ENCODE measurements at regions not wholly inside any gene's neighbourhood (a gene's known extent, or its start where the extent isn't known, plus 50 kb on each side); places are given as distances from the start of the nearest gene placed in this dataset.

DNA sequence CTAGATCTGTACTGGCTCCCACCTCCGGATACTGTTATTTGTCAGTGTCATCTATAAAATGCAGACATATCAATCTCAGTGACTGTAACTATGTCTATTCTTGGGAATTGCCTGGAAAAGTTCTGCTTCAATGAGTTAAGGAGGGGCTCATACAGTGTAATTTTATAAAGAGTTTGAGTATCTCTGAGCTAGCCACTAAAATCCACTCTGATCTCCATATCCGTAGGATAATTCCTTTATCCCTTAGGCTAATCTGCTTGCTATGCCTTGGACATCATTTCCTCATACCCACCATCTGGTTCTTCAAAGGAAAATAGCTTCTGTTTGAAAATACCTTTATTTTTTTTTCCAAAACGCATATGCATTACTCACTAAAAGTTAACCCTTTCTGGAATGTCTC, 863.2 kb downstream of the SUCLG1 start:
- no peak for FAIRE-seq

DNA sequence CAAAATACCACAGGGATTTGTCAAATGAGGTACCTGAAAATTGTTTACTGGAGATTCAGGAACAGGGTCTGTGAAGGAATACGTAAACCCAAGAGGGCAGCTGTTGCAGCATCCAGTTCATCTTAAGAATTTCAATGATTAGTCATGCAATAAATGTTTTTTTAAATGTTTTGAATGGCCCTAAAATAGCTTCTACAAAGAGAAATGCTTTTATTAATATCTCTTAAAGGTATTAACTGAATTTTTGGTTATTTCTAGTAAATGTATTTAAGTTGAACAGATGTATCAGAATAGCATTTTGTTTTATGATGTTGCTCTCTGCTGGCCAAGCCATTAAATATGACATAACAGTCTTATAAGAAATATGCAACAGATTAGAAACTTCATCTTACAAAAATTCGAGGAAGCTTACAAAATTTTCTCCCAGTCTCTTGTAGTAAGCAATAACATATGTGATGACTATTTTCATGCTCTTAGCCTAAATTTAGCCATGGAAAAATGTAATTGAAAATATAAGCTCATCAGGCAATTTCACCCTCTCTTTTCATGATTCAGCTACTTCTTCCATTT, 863.9 kb downstream of the SUCLG1 start:
- no peak for FAIRE-seq

DNA sequence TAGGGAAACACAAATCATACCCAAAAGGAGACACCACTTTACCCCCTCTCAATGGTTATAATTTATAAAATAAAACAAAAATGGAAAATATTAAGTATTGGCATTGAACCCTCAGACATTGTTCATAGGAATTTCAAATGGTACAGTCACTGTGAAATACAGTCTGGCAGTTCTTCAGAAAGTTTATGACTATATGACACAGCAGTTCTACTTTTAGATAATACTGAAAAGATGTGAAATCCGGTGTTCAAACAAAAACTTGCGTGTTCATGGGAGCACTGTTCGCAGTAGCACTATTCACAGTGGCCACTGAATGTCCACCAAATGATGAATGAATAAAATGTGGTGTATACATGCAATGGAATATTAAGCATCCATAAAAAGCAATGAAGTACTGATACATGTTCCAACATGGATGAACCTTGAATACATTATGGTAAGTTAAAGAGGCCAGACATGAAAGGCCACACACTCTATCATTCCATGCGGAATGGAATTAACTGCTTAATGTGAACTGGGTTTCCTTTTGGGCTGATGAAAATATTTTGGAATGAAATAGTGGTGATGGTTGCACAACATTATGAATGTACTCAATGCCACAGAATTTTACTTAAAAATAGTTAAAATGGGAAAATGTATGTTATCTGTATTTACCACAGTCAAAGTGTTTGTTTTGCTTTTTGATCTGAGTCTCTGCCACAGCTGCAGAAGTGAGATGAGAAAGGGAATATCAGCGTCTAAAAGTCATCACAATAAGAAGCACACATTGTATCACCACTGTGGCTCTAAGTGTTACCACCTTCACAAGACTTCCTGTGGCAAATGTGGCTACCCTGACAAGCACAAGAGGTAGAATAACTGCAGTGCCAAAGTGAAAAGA, 864.6 kb downstream of the SUCLG1 start:
- FAIRE-seq: no peak

DNA sequence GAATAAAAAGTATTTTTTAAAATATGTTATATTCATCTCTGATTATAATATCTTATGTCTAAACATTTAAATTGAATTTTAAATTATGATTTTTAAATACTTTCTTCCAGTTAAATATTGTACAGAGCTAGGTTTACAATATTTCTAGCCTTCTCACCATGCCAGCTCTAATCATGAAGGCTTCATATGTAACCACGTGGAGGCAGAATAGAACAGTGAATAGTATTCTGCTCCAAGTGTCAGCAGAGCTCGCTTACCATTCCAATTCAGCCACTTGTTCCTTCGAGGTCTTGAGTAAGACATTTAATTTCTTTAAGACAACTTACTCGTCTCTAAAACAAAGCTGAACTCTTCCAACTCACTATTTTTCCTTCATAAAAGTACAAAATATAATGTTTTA, 871.8 kb downstream of the SUCLG1 start:
- FAIRE-seq: no peak

DNA sequence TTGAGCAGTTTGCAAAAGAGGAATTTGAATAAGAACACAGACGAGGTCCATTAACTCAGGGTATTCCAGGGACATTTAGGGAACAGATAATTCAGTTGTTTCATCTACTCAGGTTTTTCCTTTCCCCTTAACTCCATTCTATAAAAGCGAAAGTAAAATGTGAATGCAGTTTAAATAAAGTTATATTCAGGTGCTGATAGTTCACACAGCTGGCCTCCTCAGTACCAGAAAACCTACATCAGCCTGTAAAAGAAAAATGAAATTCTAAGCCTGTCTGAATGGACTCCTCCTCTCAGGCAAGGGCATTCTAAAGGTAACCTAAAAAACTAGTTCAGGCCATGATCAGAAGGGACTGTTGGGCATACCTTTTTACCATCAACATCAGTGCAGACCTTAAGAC, 873.8 kb downstream of the SUCLG1 start:
- no peak for FAIRE-seq

DNA sequence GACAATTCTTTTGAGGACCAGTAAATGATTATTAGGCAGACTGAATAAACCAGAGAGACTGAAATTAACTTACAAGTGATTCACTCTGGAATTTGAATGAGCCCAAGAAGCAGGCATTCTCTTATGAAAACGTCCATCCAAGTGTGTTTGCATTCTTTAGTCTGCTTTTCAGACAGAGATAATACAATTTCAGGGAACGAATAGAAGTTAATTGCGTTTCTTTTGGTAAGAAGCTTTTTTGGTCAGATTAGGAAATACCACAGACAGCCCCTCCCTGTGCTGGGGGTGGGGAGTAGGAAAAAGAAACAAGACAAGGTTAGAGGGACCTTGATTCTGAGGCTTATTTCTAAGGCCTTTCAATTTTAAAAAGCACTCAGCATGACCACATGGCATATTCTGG, 874.4 kb downstream of the SUCLG1 start:
- FAIRE-seq: no peak

DNA sequence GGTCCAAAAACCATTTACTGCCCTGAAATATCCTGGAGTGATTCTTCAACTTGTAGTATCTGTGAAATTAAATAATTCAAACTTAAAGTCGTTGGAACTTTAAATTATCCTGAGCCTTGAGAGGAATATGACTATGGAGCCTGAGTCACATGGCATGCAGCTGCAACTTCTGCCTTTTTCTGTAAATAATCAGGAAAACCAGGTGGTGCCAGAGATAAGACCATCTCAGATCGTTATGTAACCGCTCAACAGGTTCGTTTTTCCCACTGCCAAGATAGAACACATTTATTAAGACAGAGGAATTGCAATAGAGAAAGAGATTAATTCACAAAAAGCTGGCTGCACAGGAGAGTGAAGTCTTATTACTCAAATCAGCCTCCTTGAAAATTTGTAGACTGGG, 876.5 kb downstream of the SUCLG1 start:
- no peak for FAIRE-seq

DNA sequence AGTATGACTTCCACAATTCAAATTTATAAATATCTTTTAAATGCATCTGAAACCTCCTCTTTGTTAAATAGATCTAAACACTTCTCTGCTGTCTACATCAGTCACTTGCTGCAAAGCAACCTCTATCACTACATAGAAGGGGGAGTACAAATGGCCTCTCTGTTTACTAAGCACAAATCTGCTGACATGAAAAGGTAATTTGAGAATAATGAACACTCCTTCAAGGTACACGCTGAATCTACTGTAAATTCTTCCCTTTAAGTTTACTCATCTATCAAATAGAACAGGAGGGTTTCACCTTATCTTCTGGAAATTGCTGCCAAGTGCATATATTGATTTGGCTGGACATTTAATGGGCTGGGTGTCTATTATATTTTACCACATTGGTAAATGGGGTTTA, 879.6 kb downstream of the SUCLG1 start:
- FAIRE-seq: no peak

DNA sequence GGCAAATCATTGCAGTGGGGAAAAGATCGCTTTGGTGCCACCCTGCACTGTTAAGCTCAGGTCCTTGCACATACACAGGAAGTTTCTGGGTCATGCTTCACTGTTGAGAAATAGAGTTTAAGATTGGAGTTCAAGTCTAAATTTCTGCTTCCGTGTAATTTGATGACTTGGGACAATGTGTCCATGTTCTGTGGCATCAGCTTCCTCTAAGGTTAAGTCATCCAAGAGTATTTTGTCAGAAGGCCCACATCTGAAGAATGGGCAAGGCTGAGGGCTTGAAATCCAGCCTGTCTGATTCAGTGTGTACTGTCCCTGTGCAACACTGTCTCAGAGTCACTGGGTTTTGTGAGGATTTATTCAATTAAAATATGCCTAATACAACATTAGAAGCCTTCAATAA, 880.7 kb downstream of the SUCLG1 start:
- no peak for FAIRE-seq

DNA sequence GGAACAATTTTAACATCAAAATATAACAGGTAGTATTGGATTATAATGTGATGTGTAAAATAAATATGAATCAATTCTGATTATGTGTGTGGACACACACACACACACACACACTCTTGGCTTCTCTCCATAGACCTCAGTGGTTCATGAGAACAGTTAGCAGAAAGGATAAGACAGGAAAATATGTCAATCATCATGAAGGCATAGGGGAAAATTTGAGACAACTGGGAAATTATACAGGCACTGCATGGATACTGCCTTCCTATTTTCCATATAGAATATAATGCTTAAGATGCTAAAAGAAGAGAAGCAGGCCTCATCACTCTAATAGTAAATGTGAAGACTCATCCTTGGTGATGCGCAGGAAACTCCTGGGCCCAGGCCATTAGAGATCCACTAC, 884.5 kb downstream of the SUCLG1 start:
- FAIRE-seq: no peak

DNA sequence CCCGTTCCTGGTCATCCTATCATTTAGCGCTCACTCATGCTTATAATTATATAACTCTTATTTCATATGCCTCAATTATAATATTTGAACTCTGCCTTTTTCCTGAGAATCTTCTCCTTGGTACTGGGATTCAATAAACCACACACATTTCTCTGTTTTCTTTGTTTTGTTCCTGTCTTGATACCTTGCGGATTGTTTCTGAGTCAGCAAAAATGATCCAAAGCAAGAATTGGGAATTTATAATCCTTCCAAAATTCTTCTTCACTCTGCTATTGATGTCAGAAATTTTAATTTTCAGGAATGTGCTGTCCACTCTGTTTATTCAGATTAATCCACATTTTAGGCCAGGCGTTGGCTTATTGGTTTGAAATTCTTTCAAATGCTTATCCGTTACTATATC, 886.0 kb downstream of the SUCLG1 start:
- FAIRE-seq: no peak

DNA sequence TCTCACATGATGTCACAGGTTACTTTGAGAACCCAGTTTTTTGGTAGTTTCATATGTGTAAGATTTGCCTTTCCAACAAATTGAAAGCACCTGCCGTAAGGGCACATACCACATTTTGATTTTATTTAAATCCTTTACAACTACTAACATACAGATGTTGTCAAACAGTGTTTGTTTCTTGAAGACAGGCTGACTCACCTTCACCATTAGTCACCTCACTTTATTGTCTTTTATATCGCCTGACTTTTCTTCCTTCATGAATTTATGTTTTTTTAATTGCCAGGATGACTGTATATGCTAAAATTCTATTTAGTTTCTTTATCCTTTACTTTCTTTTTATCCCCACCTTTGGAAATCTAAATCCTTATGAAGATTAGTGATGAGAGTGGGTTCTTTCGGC, 886.7 kb downstream of the SUCLG1 start:
- FAIRE-seq: no peak

DNA sequence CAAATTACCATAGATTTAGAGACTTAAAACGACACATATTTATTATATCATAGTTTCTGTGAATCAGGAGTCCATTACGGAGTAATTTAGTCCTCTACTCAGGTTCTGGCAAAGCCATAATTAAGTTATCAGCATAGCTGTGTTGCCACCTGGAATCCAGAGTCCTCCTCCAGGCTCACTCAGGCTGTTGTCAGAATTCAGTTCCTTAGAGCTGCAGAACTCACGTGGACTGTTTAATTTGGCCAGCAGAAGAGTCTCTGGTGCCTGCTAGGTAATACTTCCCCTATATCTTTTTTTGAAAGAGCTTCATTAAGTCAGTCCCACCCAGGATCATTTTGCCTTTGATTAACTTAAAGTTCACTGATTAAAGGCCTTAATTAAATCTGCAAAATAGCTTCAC, 891.5 kb downstream of the SUCLG1 start:
- no peak for FAIRE-seq

DNA sequence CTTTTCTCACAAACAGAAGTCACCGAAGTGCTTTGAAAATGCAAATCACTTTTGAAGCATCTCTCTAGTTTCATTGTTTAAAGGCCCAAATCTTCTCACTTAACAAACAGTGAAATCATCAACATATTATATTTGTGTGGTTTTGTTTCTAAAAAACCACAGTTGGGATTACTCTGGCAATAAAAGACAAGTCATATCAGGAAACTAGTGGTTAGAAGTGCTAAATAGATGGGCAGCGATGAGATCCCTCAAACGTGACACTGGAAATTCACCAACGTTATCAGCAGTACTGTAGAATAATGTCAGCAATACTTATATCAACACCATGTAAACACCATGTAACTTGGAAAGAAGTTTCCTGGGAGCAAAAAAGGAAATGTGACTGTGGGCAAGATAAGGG, 893.5 kb downstream of the SUCLG1 start:
- no peak for FAIRE-seq

DNA sequence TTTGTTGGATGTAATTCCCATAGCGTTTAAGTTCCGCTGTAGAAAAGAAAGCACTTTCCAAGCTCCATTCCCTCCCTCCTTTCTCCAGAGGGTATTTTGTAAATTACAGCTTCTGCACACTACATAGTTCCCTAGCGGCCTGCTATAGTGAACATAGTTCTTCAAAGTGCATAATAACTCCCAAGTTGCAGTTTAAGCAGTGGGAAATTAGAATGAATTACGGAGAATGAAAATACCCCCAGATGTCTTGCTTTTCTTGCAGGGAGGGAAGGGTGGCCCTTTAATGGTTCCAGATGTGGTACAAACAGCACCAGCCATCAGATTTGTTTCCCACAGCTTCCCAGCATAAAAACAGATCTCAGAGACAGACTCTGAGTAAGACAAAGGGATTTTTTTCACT, 893.9 kb downstream of the SUCLG1 start:
- FAIRE-seq: no peak

DNA sequence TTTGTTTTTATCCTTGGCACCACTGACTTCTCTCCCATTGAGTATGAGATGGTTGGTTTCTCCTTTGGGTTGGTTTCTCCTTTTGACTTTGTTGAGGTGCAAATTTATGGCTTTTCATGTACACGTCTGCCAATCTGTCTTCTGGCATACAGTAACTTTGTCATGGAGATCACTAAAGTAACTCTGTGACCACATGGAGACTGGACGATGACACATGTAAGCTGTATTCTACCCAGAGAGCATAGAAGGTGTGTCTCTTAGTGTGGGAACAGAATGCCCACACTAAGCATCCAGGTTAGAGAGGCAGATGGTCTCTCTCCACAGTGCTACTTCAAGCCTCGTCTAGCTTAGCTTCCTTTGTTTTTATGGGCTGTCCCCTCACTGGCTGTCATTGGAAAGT, 897.5 kb downstream of the SUCLG1 start:
- no peak for FAIRE-seq

DNA sequence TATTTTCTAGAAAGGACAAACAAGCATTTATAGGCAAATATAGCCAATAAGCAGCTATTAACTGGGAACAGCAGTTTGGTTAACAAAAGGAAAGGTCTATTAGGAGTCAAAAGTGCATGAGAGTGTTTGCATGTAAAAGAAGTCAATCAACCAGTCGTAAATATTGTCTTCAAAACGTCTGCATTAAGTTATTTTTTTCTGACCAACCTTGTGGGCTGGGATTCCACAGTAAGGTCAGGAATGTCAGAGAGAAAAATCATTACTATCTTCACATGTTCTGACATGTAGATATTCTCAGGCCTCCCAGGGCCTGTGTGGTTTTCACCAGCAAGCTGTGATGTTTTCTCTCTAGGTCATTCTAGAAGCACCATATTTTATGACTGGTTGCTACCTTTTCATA, 922.5 kb downstream of the SUCLG1 start:
- FAIRE-seq: no peak

DNA sequence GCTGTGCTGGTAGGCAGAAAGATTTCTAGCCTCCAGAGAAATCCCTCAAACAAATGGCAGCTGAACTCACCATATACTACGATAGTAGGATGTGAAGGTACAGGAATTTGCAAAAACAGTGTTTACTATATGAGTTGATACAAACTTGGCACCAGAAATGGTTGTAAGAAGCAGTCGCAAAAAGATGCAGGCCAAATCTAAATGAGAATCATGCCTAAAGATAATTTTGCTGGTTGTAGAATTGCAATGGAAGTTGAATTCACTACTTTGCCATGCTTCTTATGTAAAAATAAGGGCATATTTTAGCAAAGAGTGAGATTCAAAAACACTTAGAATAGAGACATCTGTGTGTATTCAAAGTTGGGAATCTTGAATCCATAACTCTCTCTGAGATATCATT, 924.7 kb downstream of the SUCLG1 start:
- FAIRE-seq: no peak

DNA sequence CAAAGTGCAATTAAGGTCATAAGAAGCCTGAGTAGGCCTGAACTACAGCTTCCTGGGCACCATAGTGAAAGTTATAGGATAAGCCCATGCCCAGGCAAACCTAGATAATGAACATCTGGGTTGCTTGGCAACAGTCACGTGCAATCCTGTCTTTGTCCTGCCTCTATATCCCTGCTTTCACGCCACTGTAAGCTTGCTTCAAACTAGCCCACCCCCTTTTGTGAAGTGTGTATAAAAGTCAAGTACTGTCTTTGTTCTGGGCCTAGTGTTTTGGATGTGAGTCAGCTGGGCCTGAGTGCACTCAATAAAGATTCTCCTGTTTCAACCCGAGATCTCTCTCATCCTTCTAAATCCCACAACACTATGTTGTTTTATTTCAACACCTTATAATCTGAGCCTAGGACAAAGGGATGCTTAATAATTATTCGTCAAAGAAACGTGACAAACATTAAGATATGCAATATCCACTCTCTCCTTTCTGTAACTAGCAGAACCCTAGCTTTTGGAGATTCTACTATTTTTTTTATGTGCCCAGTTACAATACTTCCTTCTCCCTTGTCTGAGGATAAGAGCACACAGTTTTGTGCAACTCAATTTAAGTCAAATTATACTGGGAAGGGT, 927.8 kb downstream of the SUCLG1 start:
- FAIRE-seq: no peak

DNA sequence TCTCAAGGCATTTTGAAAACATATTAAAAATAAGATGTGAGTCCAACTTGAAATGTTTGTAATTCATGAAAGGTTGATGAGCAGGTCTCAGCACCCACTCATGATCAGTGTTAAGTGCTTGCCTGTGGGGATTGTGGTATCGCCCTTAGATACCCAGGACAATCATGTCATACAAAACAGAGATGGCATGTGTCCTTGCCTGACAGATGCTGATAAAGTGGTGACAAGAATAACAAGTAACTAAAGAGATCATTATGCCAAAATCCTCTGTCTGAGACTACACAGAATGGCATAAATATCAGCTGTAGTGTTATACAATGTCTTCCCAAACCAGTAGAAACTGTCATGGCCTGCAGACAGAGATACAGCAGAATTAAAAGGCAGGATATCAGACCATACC, 930.3 kb downstream of the SUCLG1 start:
- FAIRE-seq: no peak

DNA sequence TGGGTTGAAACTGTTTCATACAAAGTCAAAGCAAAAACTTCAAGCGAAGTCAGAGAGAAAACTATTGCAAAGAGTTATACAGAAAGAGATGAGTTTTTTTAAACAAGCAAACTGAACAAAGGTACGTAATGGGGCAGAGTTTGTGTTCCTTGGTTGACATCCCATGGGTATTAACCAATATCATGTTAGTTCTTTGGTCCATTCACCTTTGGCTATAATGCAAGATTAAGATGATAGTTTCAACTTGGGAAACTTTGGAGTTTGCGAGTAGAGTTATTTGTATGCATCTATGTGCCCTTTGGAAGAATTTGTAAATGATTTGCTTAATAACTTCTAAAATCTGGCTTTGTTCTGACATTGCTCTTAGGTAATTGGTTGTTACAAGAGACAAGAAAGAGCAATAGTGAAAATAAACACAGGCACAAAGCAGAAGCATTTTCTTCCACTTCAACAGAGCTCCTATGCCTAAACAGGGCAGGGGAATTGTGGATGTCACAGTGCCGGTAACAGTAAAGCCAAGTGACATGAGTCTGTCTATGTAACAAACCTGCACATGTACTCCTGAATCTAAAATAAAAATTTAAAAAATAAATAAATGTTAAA, 936.1 kb downstream of the SUCLG1 start:
- no peak for FAIRE-seq

DNA sequence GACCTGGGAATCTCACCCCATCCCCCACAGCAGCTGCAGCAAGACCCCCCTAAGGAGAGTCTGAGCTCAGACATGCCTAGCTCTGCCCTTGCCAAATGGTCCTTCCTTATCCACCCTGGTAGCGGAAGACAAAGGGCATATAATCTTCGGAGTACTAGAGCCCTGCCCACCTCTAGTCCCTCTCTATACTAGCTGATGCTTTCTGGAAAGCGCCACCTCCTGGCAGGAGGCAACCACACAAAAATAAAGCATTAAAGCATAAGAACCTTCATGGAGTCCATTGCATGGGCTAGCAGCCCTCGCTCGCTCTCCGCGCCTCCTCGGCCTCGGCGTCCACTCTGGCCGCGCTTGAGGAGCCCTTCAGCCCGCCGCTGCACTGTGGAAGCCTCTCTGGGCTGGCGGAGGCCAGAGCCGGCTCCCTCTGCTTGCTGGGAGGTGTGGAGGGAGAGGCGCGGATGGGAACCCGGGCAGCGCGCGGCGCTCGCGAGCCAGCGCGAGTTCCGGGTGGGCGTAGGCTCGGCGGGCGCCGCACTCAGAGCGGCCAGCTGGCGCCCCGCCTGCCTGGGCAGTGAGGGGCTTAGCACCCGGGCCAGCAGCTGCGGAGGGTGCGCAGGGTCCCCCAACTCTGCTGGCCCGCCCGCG, 941.2 kb downstream of the SUCLG1 start:
- FAIRE-seq: no peak

DNA sequence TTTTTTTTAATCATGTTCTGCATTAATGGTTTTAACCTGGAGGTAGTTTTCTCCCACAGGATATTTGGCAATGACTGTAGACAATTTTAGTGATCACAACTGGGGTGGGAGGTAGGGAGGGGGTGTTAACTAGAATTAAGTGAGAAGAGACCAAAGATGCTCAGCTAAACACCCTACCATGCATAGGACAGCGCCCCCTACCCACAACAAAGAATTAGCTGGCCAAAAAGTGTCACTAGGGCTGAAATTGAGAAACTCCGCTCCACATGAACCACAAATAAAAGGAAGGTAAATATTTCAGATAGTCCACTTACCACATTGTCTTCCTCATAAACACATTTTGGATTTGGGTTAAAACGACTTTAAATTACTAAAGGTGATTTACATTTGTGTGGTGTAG, 942.6 kb downstream of the SUCLG1 start:
- no peak for FAIRE-seq

DNA sequence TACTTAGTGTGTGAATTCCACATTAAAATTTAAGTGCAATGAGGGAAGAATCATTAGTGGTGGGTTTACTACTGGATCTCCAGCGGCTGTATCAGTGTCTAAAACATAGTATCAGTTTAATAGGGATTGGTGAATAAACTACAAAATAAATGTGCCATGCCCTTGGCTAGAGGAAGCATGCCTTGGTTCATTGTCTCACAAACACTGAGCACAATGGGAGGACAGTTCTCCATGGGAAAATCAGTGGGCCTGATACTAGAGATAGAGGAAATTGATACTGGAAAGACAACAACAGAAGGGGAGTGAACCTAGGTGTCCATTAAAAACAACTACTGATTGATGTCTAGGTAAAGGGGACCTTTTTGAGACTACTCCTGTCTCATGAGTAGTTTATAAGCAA, 971.6 kb downstream of the SUCLG1 start:
- FAIRE-seq: no peak
